ENCODE measurements at regions not wholly inside any gene's neighbourhood (a gene's known extent, or its start where the extent isn't known, plus 50 kb on each side); places are given as distances from the start of the nearest gene placed in this dataset.
A peak's percentile ranks its signal among the peaks of the same experiment; 100 is the strongest.

DNA sequence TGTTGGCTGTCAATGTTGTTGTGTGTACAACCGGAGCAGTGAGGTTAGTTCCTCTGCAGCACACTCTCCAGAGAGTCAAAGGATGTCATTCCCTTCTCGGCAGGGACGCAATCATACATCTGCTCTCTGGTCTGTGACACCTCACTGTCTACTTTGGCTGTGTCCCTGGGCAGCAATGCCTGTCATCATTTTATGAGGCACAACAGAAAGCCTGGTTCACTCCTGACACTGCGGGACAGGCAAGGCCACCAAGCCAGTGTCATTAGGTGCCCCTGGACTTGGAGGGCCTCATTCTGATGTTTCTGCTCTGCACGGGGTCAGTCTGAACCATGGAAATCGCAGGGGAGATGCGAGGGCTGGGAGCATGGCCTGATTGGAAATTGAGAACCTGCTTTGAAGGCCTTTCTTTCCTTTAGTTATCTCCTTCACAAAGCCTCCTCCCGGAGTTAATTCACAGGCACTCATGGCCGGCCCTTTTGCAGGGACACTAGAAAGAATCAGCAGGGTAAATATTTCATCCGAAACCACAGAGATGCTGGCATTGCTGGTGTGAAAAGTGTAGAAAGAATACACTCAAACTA, 284.4 kb downstream of the ZNF536 start:
- TF ChIP-seq, protein P1, sequence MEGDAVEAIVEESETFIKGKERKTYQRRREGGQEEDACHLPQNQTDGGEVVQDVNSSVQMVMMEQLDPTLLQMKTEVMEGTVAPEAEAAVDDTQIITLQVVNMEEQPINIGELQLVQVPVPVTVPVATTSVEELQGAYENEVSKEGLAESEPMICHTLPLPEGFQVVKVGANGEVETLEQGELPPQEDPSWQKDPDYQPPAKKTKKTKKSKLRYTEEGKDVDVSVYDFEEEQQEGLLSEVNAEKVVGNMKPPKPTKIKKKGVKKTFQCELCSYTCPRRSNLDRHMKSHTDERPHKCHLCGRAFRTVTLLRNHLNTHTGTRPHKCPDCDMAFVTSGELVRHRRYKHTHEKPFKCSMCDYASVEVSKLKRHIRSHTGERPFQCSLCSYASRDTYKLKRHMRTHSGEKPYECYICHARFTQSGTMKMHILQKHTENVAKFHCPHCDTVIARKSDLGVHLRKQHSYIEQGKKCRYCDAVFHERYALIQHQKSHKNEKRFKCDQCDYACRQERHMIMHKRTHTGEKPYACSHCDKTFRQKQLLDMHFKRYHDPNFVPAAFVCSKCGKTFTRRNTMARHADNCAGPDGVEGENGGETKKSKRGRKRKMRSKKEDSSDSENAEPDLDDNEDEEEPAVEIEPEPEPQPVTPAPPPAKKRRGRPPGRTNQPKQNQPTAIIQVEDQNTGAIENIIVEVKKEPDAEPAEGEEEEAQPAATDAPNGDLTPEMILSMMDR (IDR thresholded peaks at IDR 0.05; ENCODE audit: low read depth, low read length, missing control alignments) = no peak
- in situ Hi-C loops (cut with HindIII; ENCODE audit: low sequenced_read_pairs) = loop anchor here (25.0 kb wide), 1 partner anchor 1731 kb away; no protein-coding TSS in a partner anchor
- no peak overlapping the region for H3K4me3 ChIP-seq (ENCODE audit: low read depth, low read length)
- DNase-seq (ENCODE audit: low read depth) = no peak

DNA sequence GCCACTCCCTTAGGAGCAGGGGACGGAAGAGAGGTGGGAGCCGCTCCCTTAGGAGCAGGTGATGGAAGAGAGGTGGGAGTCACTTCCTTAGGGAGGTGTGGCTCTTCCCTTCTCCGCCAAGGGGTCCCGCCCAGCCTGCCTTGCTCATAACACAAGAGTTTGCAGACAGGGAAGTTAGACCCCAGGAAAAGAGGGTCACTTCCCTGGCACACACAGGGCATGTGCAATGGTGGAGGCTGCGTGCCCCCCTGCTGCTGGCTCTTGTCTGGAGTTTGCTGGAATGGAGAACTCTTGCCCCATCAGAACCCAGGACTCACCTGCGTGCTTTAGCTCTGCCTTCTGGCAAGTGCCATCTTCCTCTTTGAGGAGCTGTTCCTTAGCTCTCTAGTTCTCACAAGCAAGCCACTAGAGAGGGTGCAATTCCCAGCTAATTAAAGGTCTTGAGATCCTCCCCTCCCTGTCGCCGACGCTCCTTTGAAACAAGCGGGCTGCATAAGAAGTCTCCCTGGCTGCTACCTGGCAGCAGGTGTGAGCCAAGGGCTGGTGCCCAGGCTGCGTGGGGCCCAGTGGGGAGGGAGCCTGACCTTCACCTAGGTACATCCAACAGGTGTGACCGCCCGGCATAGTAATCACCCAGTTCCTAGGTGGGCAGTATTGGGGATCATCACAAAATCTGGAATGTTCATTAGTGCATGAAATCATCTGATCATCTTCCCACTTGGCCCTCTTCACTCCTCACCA, 281.6 kb downstream of the ZNF536 start:
- DNase-seq (ENCODE audit: low read depth) = no peak
- TF ChIP-seq, protein P1 (IDR thresholded peaks at IDR 0.05; ENCODE audit: low read depth, low read length, missing control alignments) = no peak
- H3K4me3 ChIP-seq (ENCODE audit: low read depth, low read length) = no peak overlapping the region
- in situ Hi-C loops (cut with HindIII; ENCODE audit: low sequenced_read_pairs) = loop anchor here (25.0 kb wide), 1 partner anchor 1733 kb away; no protein-coding TSS in a partner anchor

DNA sequence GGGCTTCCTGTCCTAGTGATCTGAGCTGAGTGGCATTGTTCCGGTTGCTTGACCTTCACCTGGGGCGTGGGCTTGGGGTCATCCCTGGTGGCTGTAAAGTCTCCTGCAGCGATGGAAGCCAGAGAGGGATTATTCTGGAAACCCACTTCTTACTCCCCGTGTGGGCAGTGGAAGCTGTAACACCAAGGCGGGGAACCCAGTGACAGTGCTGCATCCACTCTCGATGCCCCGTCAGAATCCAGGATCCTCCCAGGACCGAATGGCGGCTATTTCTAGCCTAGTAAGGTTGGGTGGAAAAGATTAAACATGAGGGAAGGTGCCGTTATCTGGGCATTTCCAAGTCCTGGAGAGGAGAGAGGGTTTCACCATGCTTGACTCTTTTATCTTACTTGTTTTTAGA, 280.6 kb downstream of the ZNF536 start:
- TF ChIP-seq, protein P1 (IDR thresholded peaks at IDR 0.05; ENCODE audit: low read depth, low read length, missing control alignments) = no peak
- no peak for DNase-seq (ENCODE audit: low read depth)
- in situ Hi-C loops (cut with HindIII; ENCODE audit: low sequenced_read_pairs) = loop anchor here (25.0 kb wide), 1 partner anchor 1735 kb away; no protein-coding TSS in a partner anchor
- no peak overlapping the region for H3K4me3 ChIP-seq (ENCODE audit: low read depth, low read length)

DNA sequence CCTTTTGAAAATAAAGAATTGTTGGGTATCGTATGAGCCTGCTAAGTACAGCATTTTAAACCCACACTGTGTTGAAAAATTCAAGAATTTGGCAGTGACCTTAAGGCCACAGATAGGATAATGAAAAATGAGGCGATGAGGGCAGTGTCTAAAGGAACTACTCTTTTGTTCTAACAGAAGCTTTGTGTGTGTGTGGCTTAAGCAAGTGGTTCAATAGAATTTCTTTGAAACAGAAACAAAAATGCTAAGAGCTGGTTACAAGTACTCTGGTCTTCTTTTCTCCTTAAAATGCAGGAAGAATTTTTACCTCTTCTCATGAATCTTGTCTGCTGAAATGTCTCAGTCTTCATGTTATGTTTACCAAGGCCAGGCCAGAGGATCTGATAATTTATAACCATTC, 279.5 kb downstream of the ZNF536 start:
- no peak for DNase-seq (ENCODE audit: low read depth)
- in situ Hi-C loops (cut with HindIII; ENCODE audit: low sequenced_read_pairs) = loop anchor here (25.0 kb wide), 1 partner anchor 1736 kb away; no protein-coding TSS in a partner anchor
- no peak overlapping the region for H3K4me3 ChIP-seq (ENCODE audit: low read depth, low read length)
- TF ChIP-seq, protein P1 (IDR thresholded peaks at IDR 0.05; ENCODE audit: low read depth, low read length, missing control alignments) = no peak

DNA sequence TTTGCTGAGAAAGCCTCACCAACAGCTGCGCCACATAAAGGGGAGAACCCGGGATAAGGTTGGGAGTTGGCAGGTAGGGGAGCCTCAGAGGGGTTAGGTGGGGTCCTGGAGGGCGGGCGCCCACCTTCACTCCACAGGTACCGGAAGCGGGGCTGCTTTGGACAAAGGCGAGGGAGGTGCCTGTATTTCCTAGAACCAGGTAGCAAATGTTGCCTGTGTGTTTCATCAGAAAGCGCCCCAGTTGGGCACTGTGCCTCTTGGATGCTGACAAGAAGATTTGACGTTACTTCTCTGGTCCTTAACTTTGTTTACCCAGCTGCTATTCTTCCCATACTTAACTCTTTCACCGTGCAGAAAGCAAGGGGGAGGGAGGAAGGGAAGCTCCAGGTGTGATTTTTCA, 278.9 kb downstream of the ZNF536 start:
- TF ChIP-seq, protein P1 (IDR thresholded peaks at IDR 0.05; ENCODE audit: low read depth, low read length, missing control alignments) = no peak
- no peak overlapping the region for H3K4me3 ChIP-seq (ENCODE audit: low read depth, low read length)
- DNase-seq (ENCODE audit: low read depth) = no peak
- in situ Hi-C loops (cut with HindIII; ENCODE audit: low sequenced_read_pairs) = loop anchor here (25.0 kb wide), 1 partner anchor 1736 kb away; no protein-coding TSS in a partner anchor

DNA sequence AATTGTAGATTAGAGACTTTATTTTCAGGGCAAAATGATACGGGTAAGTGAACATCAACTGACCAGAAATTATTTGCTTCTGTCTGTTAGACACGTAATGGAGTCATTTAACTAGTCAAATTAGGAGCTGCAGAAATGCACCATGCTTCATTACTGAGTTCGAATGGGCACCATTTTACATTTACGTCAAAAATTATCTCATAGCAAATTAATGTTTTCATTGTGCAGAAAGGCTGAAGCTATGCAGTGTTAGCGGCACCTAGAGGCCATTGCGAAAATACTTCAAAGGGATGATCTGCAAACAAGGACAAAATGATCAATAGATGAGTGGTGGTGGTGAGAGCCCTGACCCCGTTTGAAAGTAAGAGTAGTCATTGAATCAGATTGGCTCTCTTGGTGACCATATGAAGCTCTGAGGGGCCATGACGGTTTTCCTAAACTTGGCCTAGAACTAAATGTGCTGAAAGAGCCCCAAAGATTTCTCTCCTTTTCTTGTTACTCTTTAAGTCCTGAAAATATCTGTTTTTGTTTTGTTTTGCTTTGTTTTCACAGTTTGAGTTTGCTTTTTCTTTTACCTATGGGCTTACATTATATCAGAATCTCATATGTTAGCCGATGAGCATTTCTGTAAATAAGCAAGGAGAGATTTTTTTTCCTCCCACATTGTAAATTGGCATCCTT, 277.9 kb downstream of the ZNF536 start:
- peak; percentile 42 for DNase-seq (ENCODE audit: low read depth)
- no peak overlapping the region for H3K4me3 ChIP-seq (ENCODE audit: low read depth, low read length)
- TF ChIP-seq, protein P1 (IDR thresholded peaks at IDR 0.05; ENCODE audit: low read depth, low read length, missing control alignments) = peak; percentile 89
- in situ Hi-C loops (cut with HindIII; ENCODE audit: low sequenced_read_pairs) = loop anchor here (10.0 to 25.0 kb wide), 3 partner anchors 705 to 1737 kb away; partner anchors contain the start of genes POP4 and URI1

Measured in astrocyte of the cerebellum (primary cell).